Endothelial cell of umbilical vein (primary cell): ENCODE measurements at regions not wholly inside any gene's neighbourhood (a gene's known extent, or its start where the extent isn't known, plus 50 kb on each side); places are given as distances from the start of the nearest gene placed in this dataset.

ENCODE experiments used
- BruUV-seq: library from RNA; stranded (reverse); fragments of 400-500 nt; replicated peaks from 2 replicates; lab custom pipeline; 2021; lab: Mats Ljungman, UMichigan
- CTCF ChIA-PET: fragments of 300-600, 350-600 bp; sonication (Branson Sonifier 250); formaldehyde crosslinking; loops from one replicate; lab custom pipeline; 2021; ENCODE audit warnings: antibody characterized with exemption, inconsistent platforms; lab: Charles Lee
- POLR2A ChIA-PET: fragments of 300-600, 350-600 bp; sonication (Branson Sonifier 250); formaldehyde crosslinking; loops from one replicate; lab custom pipeline; 2021; ENCODE audit warnings: antibody characterized with exemption, inconsistent platforms; lab: Charles Lee
- DNase-seq: peaks from one replicate; pipeline ENCODE4 v3.0.0-alpha.2; 2011; ENCODE audit warnings: low read depth, low spot score
- FAIRE-seq: peaks from 2 replicates; lab custom pipeline; 2011; peaks lifted over from hg19 to GRCh38; lab: Jason Lieb, UNC
- H2AFZ ChIP-seq: 2 replicates; pipeline ENCODE4 v1.6.0; 2012; ENCODE audit warnings: low read depth, low read length, control low read depth, inconsistent platforms
- H3K27ac ChIP-seq: 2 replicates; pipeline ENCODE4 v1.5.1; 2011; ENCODE audit warnings: low read depth, mild to moderate bottlenecking, control low read depth, low read length, moderate library complexity; ENCODE audit not compliant: insufficient read depth
- H3K27me3 ChIP-seq, 2 experiments: 2 replicates each; pipeline versions ENCODE4 v1.6.0 to v1.6.1; 2011; ENCODE audit warnings: low read length in 2 of 2, mixed read lengths in 1 of 2; ENCODE audit not compliant: control insufficient read depth in 2 of 2, insufficient read depth in 2 of 2
- H3K36me3 ChIP-seq, 2 experiments: 2 replicates in 1 of 2; 3 replicates in 1 of 2; pipeline ENCODE4 v1.5.1; 2011; ENCODE audit warnings: low read length in 2 of 2, mild to moderate bottlenecking in 1 of 2, moderate library complexity in 1 of 2; ENCODE audit not compliant: control insufficient read depth in 2 of 2, insufficient read depth in 2 of 2; ENCODE audit errors: extremely low read depth in 1 of 2
- H3K4me1 ChIP-seq: 3 replicates; pipeline ENCODE4 v1.5.1; 2011; ENCODE audit warnings: mild to moderate bottlenecking, low read length; ENCODE audit not compliant: control insufficient read depth, insufficient read depth; ENCODE audit errors: extremely low read depth
- H3K4me2 ChIP-seq: 2 replicates; pipeline ENCODE4 v1.6.1; 2011; ENCODE audit warnings: low read length, control low read depth, mixed read lengths; ENCODE audit not compliant: insufficient read depth
- H3K4me3 ChIP-seq, 3 experiments: fragments of 200-600 bp in 1 of 3; sonication (generic), shearing (Covaris generic) in 1 of 3; replicated peaks in 1 of 3; 2 replicates each; pipeline ENCODE4 v1.5.1; 2011 to 2016; ENCODE audit warnings: control low read depth in 3 of 3, low read length in 3 of 3, mild to moderate bottlenecking in 2 of 3, inconsistent platforms in 1 of 3, low read depth in 1 of 3, moderate library complexity in 1 of 3; ENCODE audit not compliant: insufficient read depth in 1 of 3
- H3K79me2 ChIP-seq: 2 replicates; pipeline ENCODE4 v1.6.0; 2012; ENCODE audit warnings: low read length, inconsistent platforms; ENCODE audit not compliant: control insufficient read depth, insufficient read depth
- H3K9ac ChIP-seq: replicated peaks from 2 replicates; pipeline ENCODE3; 2011; ENCODE audit warnings: low read length, control low read depth; ENCODE audit not compliant: insufficient read depth; ENCODE audit errors: extremely low read depth
- H3K9me1 ChIP-seq: replicated peaks from 3 replicates; pipeline ENCODE4 v1.6.0; 2011; ENCODE audit warnings: mild to moderate bottlenecking, low read length; ENCODE audit not compliant: control insufficient read depth, insufficient read depth; ENCODE audit errors: extremely low read depth
- H3K9me3 ChIP-seq: replicated peaks from 2 replicates; pipeline ENCODE4 v1.5.1; 2012; ENCODE audit warnings: low read length, inconsistent platforms; ENCODE audit not compliant: control insufficient read depth, insufficient read depth
- H4K20me1 ChIP-seq: replicated peaks from 2 replicates; pipeline ENCODE3; 2011; ENCODE audit warnings: mild to moderate bottlenecking, low read length; ENCODE audit not compliant: control insufficient read depth, insufficient read depth; ENCODE audit errors: extremely low read depth
- EZH2 ChIP-seq: IDR thresholded peaks from 2 replicates; pipeline ENCODE4 v1.6.1; 2012; ENCODE audit warnings: borderline replicate concordance, low read depth, mild to moderate bottlenecking, moderate library complexity, low read length, inconsistent platforms; ENCODE audit not compliant: severe bottlenecking
- FOS ChIP-seq: IDR thresholded peaks from 2 replicates; pipeline ENCODE4 v1.6.1; 2011; ENCODE audit warnings: mild to moderate bottlenecking, low read length, moderate library complexity, borderline replicate concordance; ENCODE audit not compliant: insufficient read depth
- GATA2 ChIP-seq: IDR thresholded peaks from 2 replicates; pipeline ENCODE4 v1.7.0; 2011; ENCODE audit warnings: low read depth, mild to moderate bottlenecking, moderate library complexity, mixed read lengths, low read length; ENCODE audit not compliant: insufficient read length, insufficient read depth
- JUN ChIP-seq: IDR thresholded peaks from 2 replicates; pipeline ENCODE4 v1.6.1; 2011; ENCODE audit warnings: borderline replicate concordance, low read depth; ENCODE audit not compliant: insufficient read length, insufficient read depth
- MYC ChIP-seq: IDR thresholded peaks from one replicate; pipeline ENCODE4 v1.6.1; 2011; ENCODE audit warnings: mild to moderate bottlenecking, low read depth, low read length
- POLR2A ChIP-seq: IDR thresholded peaks from 2 replicates; pipeline ENCODE4 v1.6.1; 2012; ENCODE audit warnings: low read depth, mild to moderate bottlenecking, control low read depth, low read length
- POLR2AphosphoS5 ChIP-seq: IDR thresholded peaks from 2 replicates; pipeline ENCODE4 v1.6.1; 2012; ENCODE audit warnings: low read depth, mild to moderate bottlenecking, control low read depth, low read length, moderate library complexity; ENCODE audit not compliant: insufficient read depth
- dilution Hi-C: fragments of 300-500 bp; cut with MboI; formaldehyde crosslinking; loops from one replicate; pipeline ENCODE4 v1.15.0; 2019; ENCODE audit warnings: low sequenced_read_pairs; ENCODE audit not compliant: extremely low pct_ligation_motif_present
- intact Hi-C: fragments of 100-400 bp; cut with micrococcal nuclease; formaldehyde crosslinking; loops from one replicate; pipeline ENCODE4 v1.10.0; 2022
- TF ChIP-seq, protein P1 (sequence below): IDR thresholded peaks from 2 replicates; pipeline ENCODE4 v1.6.1; 2011; ENCODE audit not compliant: insufficient read depth, insufficient read length
- TF ChIP-seq, protein P2 (sequence below), 2 donors: IDR thresholded peaks; 1 replicate in 1 of 2; 2 replicates in 1 of 2; pipeline ENCODE4 v1.5.1; 2011; ENCODE audit warnings: low read length in 2 of 2, mild to moderate bottlenecking in 2 of 2, moderate library complexity in 2 of 2, control low read depth in 1 of 2, inconsistent platforms in 1 of 2, low read depth in 1 of 2; ENCODE audit not compliant: insufficient read depth in 1 of 2; ENCODE audit errors: extremely low read depth in 1 of 2

DNA sequence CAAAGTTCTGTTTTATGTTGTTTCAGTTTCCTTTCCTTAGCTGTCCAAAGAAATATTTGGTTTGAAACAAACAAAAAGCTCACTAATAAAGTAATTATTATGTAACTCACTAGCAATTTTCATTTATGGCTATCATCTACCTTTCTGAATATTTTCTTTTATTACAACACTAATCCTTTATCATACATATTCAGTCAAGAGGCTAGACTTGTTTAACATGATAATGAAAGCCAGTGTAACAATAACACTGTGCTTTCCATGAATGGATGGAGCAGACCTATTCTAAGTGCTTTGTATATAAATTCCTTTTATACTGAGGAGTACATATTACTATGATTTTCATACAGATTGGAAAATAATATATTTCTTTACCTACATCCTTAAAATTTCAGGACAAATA, 972.8 kb upstream of the ADGRL4 start:
- Histone ChIP-seq H3K27me3 (no peaks in the 10 kb centered on the region), H3K27ac (no peak overlapping the region), H3K4me3 (no peak overlapping the region), H2AFZ (peak overlapping the region; percentile 26), H4K20me1 (no peaks in the 10 kb centered on the region), H3K36me3 (no peaks in the 10 kb centered on the region), H3K4me2 (no peak overlapping the region), H3K9me3 (no peaks in the 10 kb centered on the region), H3K9me1 (no peaks in the 10 kb centered on the region), H3K79me2 (no peaks in the 10 kb centered on the region), H3K4me1 (no peaks in the 10 kb centered on the region), H3K9ac (no peak overlapping the region)
- intact Hi-C loops (no loop called here), dilution Hi-C loops (no loop called here)
- ChIA-PET CTCF (interaction anchor here (0.7 to 1.0 kb wide), 2 partner anchors 9 to 13 kb away, joined by 3 read pairs; no protein-coding TSS in a partner anchor), POLR2A (no interaction called here)
- no TSS peak for BruUV-seq
- TF ChIP-seq JUN (no peak), POLR2A (no peak), MYC (no peak), EZH2 (no peak), GATA2 (no peak), POLR2AphosphoS5 (no peak), FOS (no peak)
- TF ChIP-seq, protein P1, sequence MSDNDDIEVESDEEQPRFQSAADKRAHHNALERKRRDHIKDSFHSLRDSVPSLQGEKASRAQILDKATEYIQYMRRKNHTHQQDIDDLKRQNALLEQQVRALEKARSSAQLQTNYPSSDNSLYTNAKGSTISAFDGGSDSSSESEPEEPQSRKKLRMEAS: no peak
- TF ChIP-seq, protein P2, sequence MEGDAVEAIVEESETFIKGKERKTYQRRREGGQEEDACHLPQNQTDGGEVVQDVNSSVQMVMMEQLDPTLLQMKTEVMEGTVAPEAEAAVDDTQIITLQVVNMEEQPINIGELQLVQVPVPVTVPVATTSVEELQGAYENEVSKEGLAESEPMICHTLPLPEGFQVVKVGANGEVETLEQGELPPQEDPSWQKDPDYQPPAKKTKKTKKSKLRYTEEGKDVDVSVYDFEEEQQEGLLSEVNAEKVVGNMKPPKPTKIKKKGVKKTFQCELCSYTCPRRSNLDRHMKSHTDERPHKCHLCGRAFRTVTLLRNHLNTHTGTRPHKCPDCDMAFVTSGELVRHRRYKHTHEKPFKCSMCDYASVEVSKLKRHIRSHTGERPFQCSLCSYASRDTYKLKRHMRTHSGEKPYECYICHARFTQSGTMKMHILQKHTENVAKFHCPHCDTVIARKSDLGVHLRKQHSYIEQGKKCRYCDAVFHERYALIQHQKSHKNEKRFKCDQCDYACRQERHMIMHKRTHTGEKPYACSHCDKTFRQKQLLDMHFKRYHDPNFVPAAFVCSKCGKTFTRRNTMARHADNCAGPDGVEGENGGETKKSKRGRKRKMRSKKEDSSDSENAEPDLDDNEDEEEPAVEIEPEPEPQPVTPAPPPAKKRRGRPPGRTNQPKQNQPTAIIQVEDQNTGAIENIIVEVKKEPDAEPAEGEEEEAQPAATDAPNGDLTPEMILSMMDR (IDR thresholded peaks at IDR 0.05; ENCODE audit: extremely low read depth in 1 of 2, insufficient read depth in 1 of 2, low read depth in 1 of 2, low read length in 2 of 2): no peak
- FAIRE-seq: no peak
- no peak for DNase-seq
